H9 (cell line): ENCODE measurements at regions not wholly inside any gene's neighbourhood (a gene's known extent, or its start where the extent isn't known, plus 50 kb on each side); places are given as distances from the start of the nearest gene placed in this dataset.

ENCODE experiments used
- DNase-seq: peaks from one replicate; pipeline ENCODE4 v3.0.0-alpha.2; 2017
- H2AFZ ChIP-seq: one replicate; pipeline ENCODE4 v1.6.1; 2013; ENCODE audit warnings: mild to moderate bottlenecking, low read length, control low read depth, moderate library complexity
- H2AK5ac ChIP-seq: 2 replicates; pipeline ENCODE4 v1.6.1; 2013; ENCODE audit warnings: low read length, control low read depth, mixed read lengths; ENCODE audit not compliant: insufficient read length
- H2BK120ac ChIP-seq: one replicate; pipeline ENCODE4 v1.6.1; 2013; ENCODE audit warnings: low read depth, mild to moderate bottlenecking, low read length, control low read depth, inconsistent platforms; ENCODE audit not compliant: poor library complexity, severe bottlenecking
- H2BK12ac ChIP-seq: 2 replicates; pipeline ENCODE4 v1.6.1; 2013; ENCODE audit warnings: low read length, control low read depth, mixed read lengths, low read depth; ENCODE audit not compliant: insufficient read length
- H2BK15ac ChIP-seq: 2 replicates; pipeline ENCODE4 v1.6.1; 2013; ENCODE audit warnings: low read depth, low read length, control low read depth
- H2BK20ac ChIP-seq: one replicate; pipeline ENCODE4 v1.6.1; 2013; ENCODE audit warnings: low read depth, mild to moderate bottlenecking, low read length, control low read depth, inconsistent platforms; ENCODE audit not compliant: poor library complexity, severe bottlenecking
- H2BK5ac ChIP-seq: 2 replicates; pipeline ENCODE4 v1.6.1; 2013; ENCODE audit warnings: low read length, control low read depth, mixed read lengths; ENCODE audit not compliant: insufficient read length
- H3K14ac ChIP-seq: 2 replicates; pipeline ENCODE4 v1.6.1; 2013; ENCODE audit warnings: low read length, control low read depth; ENCODE audit not compliant: insufficient read depth
- H3K18ac ChIP-seq: 2 replicates; pipeline ENCODE4 v1.6.1; 2013; ENCODE audit warnings: low read depth, mild to moderate bottlenecking, mixed read lengths, low read length, control low read depth; ENCODE audit not compliant: insufficient read length
- H3K23ac ChIP-seq: 2 replicates; pipeline ENCODE4 v1.6.1; 2013; ENCODE audit warnings: low read length, control low read depth, mixed read lengths, low read depth; ENCODE audit not compliant: insufficient read length
- H3K23me2 ChIP-seq: 2 replicates; pipeline ENCODE4 v1.6.1; 2013; ENCODE audit warnings: low read depth, mild to moderate bottlenecking, mixed read lengths, low read length, control low read depth; ENCODE audit not compliant: insufficient read length, poor library complexity, severe bottlenecking
- H3K27ac ChIP-seq: 2 replicates; pipeline ENCODE4 v1.5.1; 2013; ENCODE audit warnings: low read length, control low read depth, mixed read lengths, low read depth; ENCODE audit not compliant: insufficient read length
- H3K27me3 ChIP-seq: 2 replicates; pipeline ENCODE4 v1.6.1; 2013; ENCODE audit warnings: low read length, control low read depth, inconsistent platforms; ENCODE audit not compliant: insufficient read depth
- H3K4ac ChIP-seq: 2 replicates; pipeline ENCODE4 v1.6.1; 2013; ENCODE audit warnings: low read depth, mild to moderate bottlenecking, control low read depth, inconsistent platforms, low read length, moderate library complexity
- H3K4me1 ChIP-seq: 2 replicates; pipeline ENCODE4 v1.6.1; 2013; ENCODE audit warnings: low read length, control low read depth, inconsistent platforms; ENCODE audit not compliant: insufficient read depth
- H3K4me2 ChIP-seq: 2 replicates; pipeline ENCODE4 v1.6.1; 2013; ENCODE audit warnings: low read length, control low read depth, mixed read lengths; ENCODE audit not compliant: insufficient read length, insufficient read depth
- H3K56ac ChIP-seq: 2 replicates; pipeline ENCODE4 v1.6.1; 2013; ENCODE audit warnings: low read depth, mild to moderate bottlenecking, mixed read lengths, low read length, control low read depth; ENCODE audit not compliant: insufficient read length
- H3K79me1 ChIP-seq: 2 replicates; pipeline ENCODE4 v1.6.1; 2013; ENCODE audit warnings: low read depth, mild to moderate bottlenecking, moderate library complexity, low read length, control low read depth, inconsistent platforms; ENCODE audit not compliant: insufficient read depth, poor library complexity, severe bottlenecking
- H3K79me2 ChIP-seq: 2 replicates; pipeline ENCODE4 v1.6.1; 2013; ENCODE audit warnings: low read length, control low read depth, inconsistent platforms; ENCODE audit not compliant: insufficient read depth
- H3K9ac ChIP-seq: 2 replicates; pipeline ENCODE4 v1.6.1; 2013; ENCODE audit warnings: low read length, control low read depth, mixed read lengths; ENCODE audit not compliant: insufficient read length; ENCODE audit errors: extremely low read depth
- H3K9me3 ChIP-seq: one replicate; pipeline ENCODE4 v1.6.1; 2013; ENCODE audit warnings: low read depth, low read length, inconsistent platforms; ENCODE audit not compliant: control insufficient read depth
- H3T11ph ChIP-seq: one replicate; pipeline ENCODE4 v1.6.1; 2013; ENCODE audit warnings: mild to moderate bottlenecking, low read length, control low read depth, inconsistent platforms
- H4K20me1 ChIP-seq: one replicate; pipeline ENCODE4 v1.6.1; 2013; ENCODE audit not compliant: control insufficient read depth, insufficient read length, insufficient read depth
- H4K5ac ChIP-seq: 2 replicates; pipeline ENCODE4 v1.6.1; 2013; ENCODE audit warnings: low read depth, mild to moderate bottlenecking, mixed read lengths, low read length, control low read depth; ENCODE audit not compliant: insufficient read length
- H4K8ac ChIP-seq: replicated peaks from 2 replicates; pipeline ENCODE4 v1.6.1; 2013; ENCODE audit warnings: low read length, control low read depth, mixed read lengths, low read depth; ENCODE audit not compliant: insufficient read length
- H4K91ac ChIP-seq: 2 replicates; pipeline ENCODE4 v1.6.1; 2013; ENCODE audit warnings: low read depth, mild to moderate bottlenecking, moderate library complexity, mixed read lengths, low read length, control low read depth; ENCODE audit not compliant: insufficient read length
- H3K27ac Mint-ChIP-seq, 3 experiments: 2 replicates in 2 of 3; 3 replicates in 1 of 3; pipeline ENCODE4 v1.8.0; 2020 to 2021; ENCODE audit warnings: mixed read lengths in 3 of 3, mild to moderate bottlenecking in 1 of 3, moderate library complexity in 1 of 3
- H3K27me3 Mint-ChIP-seq: 2 replicates; pipeline ENCODE4 v1.8.0; 2021; ENCODE audit warnings: low read depth, mild to moderate bottlenecking, moderate library complexity, mixed read lengths
- H3K36me3 Mint-ChIP-seq, 3 experiments: 2 replicates in 2 of 3; 3 replicates in 1 of 3; pipeline ENCODE4 v1.8.0; 2020 to 2021; ENCODE audit warnings: low read depth in 3 of 3, mixed read lengths in 3 of 3; ENCODE audit not compliant: insufficient read depth in 1 of 3
- H3K4me1 Mint-ChIP-seq, 2 experiments: 2 replicates each; pipeline ENCODE4 v1.8.0; 2020; ENCODE audit warnings: mixed read lengths in 2 of 2
- H3K4me3 Mint-ChIP-seq, 2 experiments: 2 replicates in 1 of 2; 3 replicates in 1 of 2; pipeline ENCODE4 v1.8.0; 2020 to 2021; ENCODE audit warnings: mild to moderate bottlenecking in 2 of 2, mixed read lengths in 2 of 2, moderate library complexity in 1 of 2
- H3K9me3 Mint-ChIP-seq, 2 experiments: 2 replicates in 1 of 2; 3 replicates in 1 of 2; pipeline ENCODE4 v1.8.0; 2020; ENCODE audit warnings: mild to moderate bottlenecking in 2 of 2, mixed read lengths in 2 of 2, moderate library complexity in 1 of 2
- CTCF ChIP-seq: fragments of 200-600 bp; sonication (generic); conservative IDR thresholded peaks from 3 replicates; pipeline ENCODE4 v1.8.0; 2021; ENCODE audit warnings: antibody characterized with exemption, mild to moderate bottlenecking
- WGBS: extraction: QIAGEN DNeasy Blood & Tissue Kit; methylation state at CpG from one replicate; pipeline ENCODE4 v1.1.7; 2013; ENCODE audit warnings: missing lambda C conversion rate, low lambda C conversion rate, mixed read lengths; ENCODE audit not compliant: insufficient read length; ENCODE audit errors: extremely low coverage; 5-methylcytosine and 5-hydroxymethylcytosine counted together

- no peak overlapping the region for H2AK5ac ChIP-seq
- no peaks in the 10 kb centered on the region for H4K20me1 ChIP-seq
- no CpG with 5 or more reads among the region's 6 CpGs for WGBS
- no peak overlapping the region for H3K56ac ChIP-seq
- H3K79me1 ChIP-seq: no peaks in the 10 kb centered on the region
- no peak overlapping the region for H2BK15ac ChIP-seq
- H2BK120ac ChIP-seq: no peak overlapping the region
- no peak overlapping the region for H3T11ph ChIP-seq
- no peak overlapping the region for H2BK12ac ChIP-seq
- no peak for DNase-seq
- H3K9ac ChIP-seq: no peak overlapping the region
- H3K4ac ChIP-seq: no peak overlapping the region
- no peaks in the 10 kb centered on the region; a peak in 1 of 5 replicates for H3K9me3 Mint-ChIP-seq
- peaks cover 33% of the 10 kb centered on the region for H3K27me3 Mint-ChIP-seq
- H3K14ac ChIP-seq: no peak overlapping the region
- H3K18ac ChIP-seq: no peak overlapping the region
- no peaks in the 10 kb centered on the region for H3K27me3 ChIP-seq
- no peak overlapping the region for H3K27ac ChIP-seq
- TF ChIP-seq CTCF: no peak
- no peak overlapping the region for H4K5ac ChIP-seq
- H3K4me1 Mint-ChIP-seq: no peaks in the 10 kb centered on the region
- no peaks in the 10 kb centered on the region for H3K23me2 ChIP-seq
- H3K9me3 ChIP-seq: no peaks in the 10 kb centered on the region
- H4K91ac ChIP-seq: no peak overlapping the region
- H3K36me3 Mint-ChIP-seq: no peaks in the 10 kb centered on the region; a peak in 1 of 7 replicates
- no peak overlapping the region for H4K8ac ChIP-seq
- H2BK20ac ChIP-seq: no peak overlapping the region
- no peak overlapping the region for H3K4me3 Mint-ChIP-seq
- no peak overlapping the region for H2BK5ac ChIP-seq
- H2AFZ ChIP-seq: no peak overlapping the region
- no peak overlapping the region for H3K4me2 ChIP-seq
- H3K27ac Mint-ChIP-seq: no peak overlapping the region
- no peaks in the 10 kb centered on the region for H3K4me1 ChIP-seq
- no peak overlapping the region for H3K23ac ChIP-seq
- H3K79me2 ChIP-seq: no peaks in the 10 kb centered on the region
Measured at GRCh38 chr1:164991763-164992314, 364.7 kb downstream of the LMX1A start.
